Glomerular endothelial cell (primary cell): ENCODE measurements at regions not wholly inside any gene's neighbourhood (a gene's known extent, or its start where the extent isn't known, plus 50 kb on each side); places are given as distances from the start of the nearest gene placed in this dataset.
"Not testable (repeated sequence)": the region's sequence is repeated elsewhere in the genome, so short reads cannot be mapped to it uniquely, and the experiment has no call there.

ENCODE experiments used
- DNase-seq: peaks from one replicate; pipeline ENCODE4 v3.0.0-alpha.2; 2011; ENCODE audit warnings: low read depth, low spot score; ENCODE audit errors: extremely low read depth

GRCh38 chr13:26482451-26483197 is 74.9 kb upstream of the WASF3 start:
- peak; percentile 68 for DNase-seq

GRCh38 chr13:26483546-26483945 is 73.9 kb upstream of the WASF3 start:
- no peak for DNase-seq

- no peak for DNase-seq
These were observed 73.3 kb upstream of the WASF3 start for GRCh38 chr13:26484196-26484595.

- no peak for DNase-seq
These were observed 72.2 kb upstream of the WASF3 start for GRCh38 chr13:26485288-26485687.

GRCh38 chr13:26485786-26486185 is 71.7 kb upstream of the WASF3 start:
- no peak for DNase-seq

- DNase-seq, result no peak
These were observed 70.9 kb upstream of the WASF3 start for GRCh38 chr13:26486550-26486949.

- DNase-seq, result no peak
These were observed 69.7 kb upstream of the WASF3 start for GRCh38 chr13:26487781-26488180.

GRCh38 chr13:26488236-26489003 is 69.1 kb upstream of the WASF3 start:
- DNase-seq, result no peak

GRCh38 chr13:26492301-26492700 is 65.2 kb upstream of the WASF3 start:
- not testable (repeated sequence) for DNase-seq

- no peak for DNase-seq
These were observed 62.8 kb upstream of the WASF3 start for GRCh38 chr13:26494571-26495195.

- no peak for DNase-seq
These were observed 61.7 kb upstream of the WASF3 start for GRCh38 chr13:26495750-26496149.

GRCh38 chr13:26497968-26498511 is 59.4 kb upstream of the WASF3 start:
- DNase-seq, result no peak

- no peak for DNase-seq
These were observed 58.6 kb upstream of the WASF3 start for GRCh38 chr13:26498656-26499601.

GRCh38 chr13:26500618-26501320 is 56.7 kb upstream of the WASF3 start:
- DNase-seq, result no peak

GRCh38 chr13:26501641-26502040 is 55.8 kb upstream of the WASF3 start:
- DNase-seq, result no peak

GRCh38 chr13:26502826-26503225 is 54.7 kb upstream of the WASF3 start:
- DNase-seq, result peak; percentile 22

GRCh38 chr13:26503826-26504594 is 53.5 kb upstream of the WASF3 start:
- DNase-seq, result no peak
